GM12892 (cell line): ENCODE measurements at regions not wholly inside any gene's neighbourhood (a gene's known extent, or its start where the extent isn't known, plus 50 kb on each side); places are given as distances from the start of the nearest gene placed in this dataset.

ENCODE experiments used
- POLR2A ChIP-seq: IDR thresholded peaks from 2 replicates; pipeline ENCODE4 v1.6.1; 2011; ENCODE audit warnings: low read depth, low read length, control low read depth
- POLR2AphosphoS5 ChIP-seq: IDR thresholded peaks from 2 replicates; pipeline ENCODE4 v1.6.1; 2011; ENCODE audit warnings: low read depth, low read length, control low read depth
- TAF1 ChIP-seq: IDR thresholded peaks from 2 replicates; pipeline ENCODE4 v1.6.1; 2011; ENCODE audit warnings: low read depth, mild to moderate bottlenecking, control low read depth, low read length, borderline replicate concordance

- TF ChIP-seq POLR2A (no peak), TAF1 (no peak), POLR2AphosphoS5 (no peak)
These were observed 80.4 kb upstream of the NHS start for GRCh38 chrX:17294561-17294960.
